Ovary (tissue), 7 donors: ENCODE measurements at regions not wholly inside any gene's neighbourhood (a gene's known extent, or its start where the extent isn't known, plus 50 kb on each side); places are given as distances from the start of the nearest gene placed in this dataset.
"Not testable (repeated sequence)": the region's sequence is repeated elsewhere in the genome, so short reads cannot be mapped to it uniquely, and the experiment has no call there.

Experiments used
- DNase-seq, 5 donors: peaks; one replicate each; pipeline ENCODE4 v3.0.0-alpha.2; 2019 to 2020
- H3K27ac ChIP-seq, 2 donors: fragments of 200-600 bp; one replicate each; pipeline versions ENCODE4 v1.5.1 to v1.8.0; 2019 to 2022
- H3K27me3 ChIP-seq: fragments of 200-600 bp; one replicate; pipeline ENCODE4 v1.8.0; 2022
- H3K36me3 ChIP-seq: fragments of 200-600 bp; sonication (generic); one replicate; pipeline ENCODE4 v1.5.1; 2019
- H3K4me1 ChIP-seq: one replicate; pipeline ENCODE4 v1.8.1; 2013; ENCODE audit warnings: mild to moderate bottlenecking, moderate library complexity; ENCODE audit not compliant: insufficient read depth
- H3K4me3 ChIP-seq: fragments of 200-600 bp; sonication (generic); one replicate; pipeline ENCODE4 v1.5.1; 2017
- H3K9me3 ChIP-seq, 2 donors: fragments of 200-600 bp in 1 of 2; sonication (generic) in 1 of 2; one replicate each; pipeline versions ENCODE4 v1.5.1 to v1.8.1; 2013 to 2019; ENCODE audit warnings: mild to moderate bottlenecking in 1 of 2, moderate library complexity in 1 of 2
- CTCF ChIP-seq, 3 donors: fragments of 450-650 bp in 2 of 3; fragments of 200-600 bp in 1 of 3; IDR thresholded peaks; one replicate each; pipeline versions ENCODE4 v1.5.1 to v1.8.0; 2016 to 2022; ENCODE audit warnings: antibody characterized with exemption in 3 of 3, mild to moderate bottlenecking in 1 of 3
- EP300 ChIP-seq: sonication (generic); formaldehyde crosslinking; IDR thresholded peaks from one replicate; pipeline ENCODE4 v1.6.1; 2017; ENCODE audit warnings: antibody characterized with exemption
- POLR2A ChIP-seq: fragments of 450-650 bp; IDR thresholded peaks from one replicate; pipeline ENCODE4 v1.6.1; 2017; ENCODE audit warnings: antibody characterized with exemption, mild to moderate bottlenecking, moderate library complexity
- WGBS, 3 donors: extraction: QIAGEN DNeasy Blood & Tissue Kit in 1 of 3; methylation state at CpG; one replicate each; pipeline versions ENCODE4 v1.1.5 to v1.1.7; 2013 to 2017; 5-methylcytosine and 5-hydroxymethylcytosine counted together
- intact Hi-C, 4 donors: fragments of 100-400 bp; cut with DNase I; formaldehyde crosslinking; loops; one replicate each; pipeline versions ENCODE4 v1.11.0 to v1.15.1; 2022 to 2023
- donor health status: DM: no; HTN: no; CAD: no; lungs with moderate emphysema.
- donor health status: DM: no; HTN: no; CAD: no.
- donor health status: Bipolar disorder and iron deficiency.
- donor health status: DM: no; HTN: no; CAD: no.
- donor health status: DM: yes; HTN: yes; CAD: no.

GRCh38 chr9:124126648-124127646, 115.4 kb downstream of the LHX2 start:
- intact Hi-C loops: loop anchor here in 2 of 4 donors (2.0 to 5.0 kb wide), 2 partner anchors 194 to 195 kb away; no protein-coding TSS in a partner anchor
- peak; percentile 42 to 76 (median 70) for DNase-seq
- peak; percentile 68 to 78 (median 70) for TF ChIP-seq CTCF (IDR thresholded peaks at IDR 0.05)
- no peak for TF ChIP-seq POLR2A
- no peaks in the 10 kb centered on the region for H3K4me1 ChIP-seq
- 29 to 33% (median 29%) methylated on average over 19 of the region's 19 CpGs for WGBS, 3 donors
- no peaks in the 10 kb centered on the region for H3K9me3 ChIP-seq
- no peak overlapping the region for H3K27ac ChIP-seq
- no peak overlapping the region for H3K4me3 ChIP-seq
- H3K27me3 ChIP-seq: no peaks in the 10 kb centered on the region
- no peaks in the 10 kb centered on the region for H3K36me3 ChIP-seq

- H3K36me3 ChIP-seq: no peaks in the 10 kb centered on the region
- H3K9me3 ChIP-seq: no peaks in the 10 kb centered on the region
- no peak overlapping the region for H3K4me3 ChIP-seq
- intact Hi-C loops: loop anchor here in 1 of 4 donors (5.0 kb wide), 1 partner anchor 194 kb away; no protein-coding TSS in a partner anchor
- no peaks in the 10 kb centered on the region for H3K27me3 ChIP-seq
- TF ChIP-seq POLR2A (no peak), CTCF (IDR thresholded peaks at IDR 0.05) (no peak), EP300 (no peak)
- H3K4me1 ChIP-seq: no peaks in the 10 kb centered on the region
- no peak overlapping the region for H3K27ac ChIP-seq
- no peak for DNase-seq
- 67 to 73% (median 70%) methylated on average over 12 of the region's 12 CpGs for WGBS, 3 donors
Measured at GRCh38 chr9:124128568-124129166, 117.1 kb downstream of the LHX2 start.

DNA sequence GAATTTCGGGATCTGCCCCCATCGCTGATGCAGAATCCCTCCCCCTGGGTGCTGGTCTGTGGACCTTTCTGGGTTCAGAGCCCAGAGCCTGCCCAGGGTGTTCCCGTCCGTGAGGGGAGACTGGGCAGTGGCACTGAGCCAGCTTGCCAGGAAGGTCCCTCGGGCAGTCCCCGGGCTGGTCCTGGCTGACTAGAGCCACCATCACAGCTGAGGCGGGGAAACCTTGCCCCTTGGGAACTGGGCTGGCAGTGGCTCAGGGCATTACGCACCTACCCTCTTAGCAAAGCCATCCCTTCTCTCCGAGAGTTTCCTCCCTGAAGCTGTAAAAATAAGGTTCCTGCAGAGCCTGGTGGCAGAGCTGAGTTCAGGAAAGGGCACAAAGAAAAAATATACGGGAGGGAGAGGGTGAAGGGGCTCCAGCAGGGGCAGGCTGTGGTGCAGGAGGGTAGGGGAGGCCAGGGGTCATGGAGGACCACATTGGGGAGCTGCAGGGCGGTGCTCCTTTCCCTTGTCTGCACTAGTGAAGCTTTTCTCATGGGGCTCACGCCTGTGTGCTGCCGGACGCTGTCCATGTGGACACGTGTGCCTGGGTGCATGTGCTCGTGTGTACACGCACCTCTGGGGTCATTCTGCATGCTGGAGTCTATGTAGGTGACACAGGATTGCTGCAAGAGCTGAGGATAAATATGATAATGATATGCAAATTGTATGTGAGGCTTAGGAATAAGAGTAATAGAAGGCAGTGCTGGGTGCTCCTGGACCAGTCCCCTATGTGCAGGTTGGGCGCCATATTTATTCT, 118.9 kb downstream of the LHX2 start:
- WGBS, 3 donors: 65 to 76% (median 70%) methylated on average over 17 to 18 of the region's 18 CpGs
- Histone ChIP-seq H3K4me1 (no peaks in the 10 kb centered on the region), H3K36me3 (no peaks in the 10 kb centered on the region), H3K27me3 (no peaks in the 10 kb centered on the region), H3K4me3 (no peak overlapping the region), H3K9me3 (no peaks in the 10 kb centered on the region), H3K27ac (no peak overlapping the region)
- TF ChIP-seq POLR2A (no peak), CTCF (IDR thresholded peaks at IDR 0.05) (no peak)
- intact Hi-C loops: loop anchor here in 2 of 4 donors (10.0 kb wide), 2 partner anchors 164 to 194 kb away; no protein-coding TSS in a partner anchor
- DNase-seq: no peak

GRCh38 chr9:124131518-124131917, 120.0 kb downstream of the LHX2 start:
- H3K27me3 ChIP-seq, DNase-seq, H3K4me3 ChIP-seq, H3K36me3 ChIP-seq, H3K9me3 ChIP-seq, H3K4me1 ChIP-seq, H3K27ac ChIP-seq: not testable (repeated sequence)
- intact Hi-C loops: loop anchor here in 2 of 4 donors (10.0 kb wide), 2 partner anchors 163 to 193 kb away; no protein-coding TSS in a partner anchor
- WGBS, 3 donors: 49 to 73% (median 61%) methylated on average over 7 of the region's 7 CpGs
